ENCODE measurements at regions not wholly inside any gene's neighbourhood (a gene's known extent, or its start where the extent isn't known, plus 50 kb on each side); places are given as distances from the start of the nearest gene placed in this dataset.

DNA sequence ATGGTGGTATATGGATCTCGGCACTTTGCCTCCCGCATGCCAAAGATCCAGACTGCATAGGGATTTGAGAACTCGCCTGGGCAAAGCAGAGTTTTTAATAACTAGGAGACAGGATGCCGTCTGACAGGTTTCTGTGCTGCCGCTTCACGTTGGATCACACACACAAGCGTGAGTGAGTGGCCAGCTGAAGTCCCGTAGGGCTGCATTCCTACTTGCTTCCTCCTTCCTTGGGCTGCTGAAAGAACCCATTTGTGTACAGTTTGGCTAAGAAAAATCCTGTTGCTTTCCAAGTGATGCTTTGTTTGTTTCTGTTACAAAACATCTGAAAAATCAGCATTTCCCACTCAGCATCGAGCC is 604.3 kb upstream of the CFAP20DC start:
- Mint-ChIP-seq H3K4me3 (no peak overlapping the region), H3K36me3 (no peaks in the 10 kb centered on the region), H3K27ac (no peak overlapping the region), H3K27me3 (no peaks in the 10 kb centered on the region), H3K4me1 (no peaks in the 10 kb centered on the region), H3K9me3 (peaks cover 20 to 24% (median 22%) of the 10 kb centered on the region in 3 donors)
- POLR2A ChIA-PET = interaction anchor here in 1 of 2 donors (0.7 kb wide), 1 partner anchor 1024 kb away, joined by 3 read pairs; no protein-coding TSS in a partner anchor
- no peaks in the 10 kb centered on the region for H3K4me1 ChIP-seq (ENCODE audit: control insufficient read depth in 1 of 2, extremely low read depth in 1 of 2, insufficient read depth in 2 of 2, low read length in 2 of 2)
- H3K27ac ChIP-seq (ENCODE audit: low read length) = no peak overlapping the region
- CTCF ChIA-PET = no interaction called here
- WGBS (ENCODE audit: insufficient coverage) = 91% methylated on average over 9 of the region's 9 CpGs
- DNase-seq = no peak
- H3K4me3 ChIP-seq (ENCODE audit: control insufficient read depth in 1 of 2, extremely low read depth in 1 of 2, low read length in 1 of 2) = no peak overlapping the region
- H3K36me3 ChIP-seq (ENCODE audit: control insufficient read depth in 2 of 2, extremely low read depth in 1 of 2, insufficient read depth in 1 of 2, low read length in 1 of 2) = no peaks in the 10 kb centered on the region
- H3K27me3 ChIP-seq (replicated peaks in 1 of 2; ENCODE audit: control insufficient read depth in 2 of 2, extremely low read depth in 1 of 2, insufficient read depth in 2 of 2, low read length in 1 of 2) = no peaks in the 10 kb centered on the region
- ATAC-seq (replicated peaks in 1 of 4) = no peak
- H3K9me3 ChIP-seq = no peaks in the 10 kb centered on the region

DNA sequence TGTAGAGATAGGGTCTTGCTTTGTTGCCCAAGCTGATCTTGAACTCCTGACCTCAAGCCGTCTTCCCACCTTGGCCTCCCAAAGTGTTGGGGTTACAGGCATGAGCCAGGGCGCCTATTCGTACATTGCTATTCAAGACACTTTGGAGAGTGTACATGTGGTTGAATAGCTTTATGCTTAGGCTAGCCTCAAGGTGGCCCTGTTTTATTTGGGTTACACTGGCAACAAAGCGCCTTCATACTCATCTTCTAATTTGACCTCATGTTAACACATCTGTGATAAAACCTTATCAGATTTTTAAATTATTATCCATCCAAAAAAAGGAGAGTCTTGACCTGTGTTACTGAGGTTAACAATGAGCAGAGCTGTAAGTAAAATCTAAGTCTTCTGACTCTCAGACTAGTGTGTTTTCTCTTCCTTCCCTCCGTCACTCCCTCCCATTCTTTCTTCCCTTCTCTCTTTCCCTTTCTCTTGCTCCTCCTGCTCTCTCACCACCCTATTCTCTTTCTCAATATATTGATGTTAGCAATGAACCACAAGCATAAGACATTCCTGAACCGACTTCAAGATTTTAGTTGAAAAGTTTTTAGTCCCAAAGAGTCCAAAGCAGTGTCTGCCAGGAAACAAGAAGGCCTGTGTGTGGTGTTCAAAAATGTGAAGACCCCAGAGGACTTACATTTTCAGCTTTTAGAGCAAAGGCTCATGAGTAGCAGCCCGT is 603.7 kb upstream of the CFAP20DC start:
- Mint-ChIP-seq H3K27me3 (no peaks in the 10 kb centered on the region), H3K27ac (no peak overlapping the region)
- no peak for ATAC-seq (replicated peaks in 1 of 4)

DNA sequence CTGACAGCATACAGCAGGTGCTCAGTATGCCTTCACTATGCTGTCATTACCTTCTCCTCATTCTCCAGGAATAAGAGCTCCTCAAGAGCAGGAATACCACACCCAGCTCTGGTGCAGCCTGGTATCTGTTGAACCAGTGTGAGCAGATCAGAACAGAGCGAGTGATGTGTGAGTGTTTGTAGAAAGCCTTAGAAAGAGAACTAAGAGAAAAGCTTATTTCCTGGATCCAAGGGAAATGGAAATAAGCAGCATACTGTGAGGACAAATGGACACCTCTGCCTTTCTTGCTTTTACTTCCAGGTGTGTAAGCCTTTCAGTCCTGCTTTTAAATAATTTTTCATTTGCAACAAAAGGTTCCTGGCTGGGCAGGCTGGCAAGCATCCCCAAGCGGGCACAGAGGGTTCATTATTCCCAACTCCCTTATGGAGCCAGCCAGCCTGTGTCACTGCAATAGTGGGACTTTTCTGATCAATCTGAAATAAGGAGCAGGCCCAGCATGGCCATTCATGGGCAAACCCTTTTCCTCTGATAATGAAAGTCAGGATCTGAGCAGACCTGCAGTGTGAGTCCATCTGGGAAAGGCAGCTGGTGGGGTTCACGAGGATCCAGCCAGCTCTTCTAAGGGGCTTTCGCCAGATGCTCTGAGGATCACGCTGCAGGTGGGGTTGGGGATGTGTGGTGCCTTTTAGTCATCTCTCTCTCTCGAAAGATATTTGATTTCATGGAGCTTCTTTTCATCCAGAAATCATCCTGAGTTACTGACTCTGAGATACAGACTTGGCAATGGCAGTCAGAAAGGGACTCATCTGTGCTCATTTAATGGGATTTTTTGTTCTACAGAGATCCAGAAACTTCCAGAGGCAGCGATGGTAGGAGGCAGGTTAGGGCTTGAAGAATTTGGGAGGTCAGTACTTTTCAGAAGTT is 594.9 kb upstream of the CFAP20DC start:
- H3K4me3 ChIP-seq (ENCODE audit: control insufficient read depth in 1 of 2, extremely low read depth in 1 of 2, low read length in 1 of 2) = no peak overlapping the region
- ChIA-PET POLR2A (no interaction called here), CTCF (interaction anchor here in 1 of 2 donors (0.6 kb wide), 1 partner anchor 212 kb away, joined by 6 read pairs; no protein-coding TSS in a partner anchor)
- Mint-ChIP-seq H3K9me3 (peaks cover 9 to 20% (median 17%) of the 10 kb centered on the region in 3 donors), H3K4me3 (no peak overlapping the region), H3K36me3 (no peaks in the 10 kb centered on the region), H3K27me3 (peaks cover 7 to 14% of the 10 kb centered on the region in 2 donors), H3K4me1 (no peaks in the 10 kb centered on the region), H3K27ac (no peak overlapping the region)
- H3K36me3 ChIP-seq (ENCODE audit: control insufficient read depth in 2 of 2, extremely low read depth in 1 of 2, insufficient read depth in 1 of 2, low read length in 1 of 2) = no peaks in the 10 kb centered on the region
- H3K4me1 ChIP-seq (ENCODE audit: control insufficient read depth in 1 of 2, extremely low read depth in 1 of 2, insufficient read depth in 2 of 2, low read length in 2 of 2) = no peaks in the 10 kb centered on the region
- 79% methylated on average over 4 of the region's 7 CpGs for WGBS (ENCODE audit: insufficient coverage)
- H3K27ac ChIP-seq (ENCODE audit: low read length) = no peak overlapping the region
- peaks cover 0 to 4% of the 10 kb centered on the region in 2 experiments for H3K27me3 ChIP-seq (replicated peaks in 1 of 2; ENCODE audit: control insufficient read depth in 2 of 2, extremely low read depth in 1 of 2, insufficient read depth in 2 of 2, low read length in 1 of 2)
- ATAC-seq (replicated peaks in 1 of 4) = no peak
- H3K9me3 ChIP-seq = no peaks in the 10 kb centered on the region
- no peak for DNase-seq

More for the DNA sequence above, 603.7 kb upstream of the CFAP20DC start:
- no peak for DNase-seq
- no peaks in the 10 kb centered on the region for H3K36me3 Mint-ChIP-seq
- 95% methylated on average over 4 of the region's 7 CpGs for WGBS (ENCODE audit: insufficient coverage)
- CTCF ChIA-PET = no interaction called here
- peaks cover 23 to 27% (median 26%) of the 10 kb centered on the region in 3 donors for H3K9me3 Mint-ChIP-seq
- H3K4me3 Mint-ChIP-seq = no peak overlapping the region
- no peak overlapping the region for H3K4me3 ChIP-seq (ENCODE audit: control insufficient read depth in 1 of 2, extremely low read depth in 1 of 2, low read length in 1 of 2)
- no peaks in the 10 kb centered on the region for H3K36me3 ChIP-seq (ENCODE audit: control insufficient read depth in 2 of 2, extremely low read depth in 1 of 2, insufficient read depth in 1 of 2, low read length in 1 of 2)
- POLR2A ChIA-PET = no interaction called here
- no peaks in the 10 kb centered on the region for H3K9me3 ChIP-seq
- H3K4me1 ChIP-seq (ENCODE audit: control insufficient read depth in 1 of 2, extremely low read depth in 1 of 2, insufficient read depth in 2 of 2, low read length in 2 of 2) = no peaks in the 10 kb centered on the region
- H3K4me1 Mint-ChIP-seq = no peaks in the 10 kb centered on the region
- H3K27ac ChIP-seq (ENCODE audit: low read length) = no peak overlapping the region
- H3K27me3 ChIP-seq (replicated peaks in 1 of 2; ENCODE audit: control insufficient read depth in 2 of 2, extremely low read depth in 1 of 2, insufficient read depth in 2 of 2, low read length in 1 of 2) = no peaks in the 10 kb centered on the region

DNA sequence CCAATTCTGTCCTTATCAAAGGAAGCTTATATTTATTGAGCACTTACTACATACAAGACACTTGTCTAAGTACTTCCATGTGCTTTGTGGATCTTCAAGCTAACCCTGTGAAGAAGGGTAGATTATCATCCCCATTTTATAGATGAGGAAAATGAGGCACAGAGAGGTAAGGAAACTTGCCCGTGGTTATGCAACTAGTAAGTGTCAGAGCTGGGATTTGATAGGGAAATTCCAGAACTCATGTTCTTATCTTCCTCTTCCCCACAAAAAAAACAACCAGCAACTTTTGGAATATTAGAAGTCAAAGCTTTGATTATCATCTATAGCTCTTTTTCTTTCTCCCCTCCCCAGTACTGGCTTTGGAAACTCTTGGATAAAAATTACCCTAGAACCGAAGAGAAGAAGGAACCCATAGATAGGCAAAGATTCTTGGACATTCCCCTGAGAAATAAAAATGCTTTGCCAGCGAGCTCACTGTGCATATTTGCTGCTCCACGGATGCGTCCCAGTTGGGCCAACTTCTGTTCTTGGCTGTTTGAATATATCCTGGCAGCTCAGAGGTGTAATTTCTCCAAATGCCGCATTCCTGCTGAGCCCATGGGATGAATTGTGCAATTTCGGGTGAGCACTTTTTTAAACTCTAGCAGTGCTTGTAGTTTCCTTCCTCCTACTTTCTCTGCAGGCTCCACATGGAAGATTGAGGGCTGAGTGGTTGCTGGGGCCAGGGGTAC is 591.5 kb upstream of the CFAP20DC start:
- Mint-ChIP-seq H3K27me3 (peaks cover 7 to 14% of the 10 kb centered on the region in 2 donors), H3K27ac (no peak overlapping the region), H3K36me3 (no peaks in the 10 kb centered on the region), H3K4me3 (no peak overlapping the region), H3K4me1 (no peaks in the 10 kb centered on the region), H3K9me3 (no peaks in the 10 kb centered on the region)
- no peak for DNase-seq
- Histone ChIP-seq H3K4me1 (ENCODE audit: control insufficient read depth in 1 of 2, extremely low read depth in 1 of 2, insufficient read depth in 2 of 2, low read length in 2 of 2) (no peaks in the 10 kb centered on the region), H3K9me3 (no peaks in the 10 kb centered on the region), H3K27me3 (replicated peaks in 1 of 2; ENCODE audit: control insufficient read depth in 2 of 2, extremely low read depth in 1 of 2, insufficient read depth in 2 of 2, low read length in 1 of 2) (peaks cover 0 to 4% of the 10 kb centered on the region in 2 experiments), H3K27ac (ENCODE audit: low read length) (no peak overlapping the region), H3K36me3 (ENCODE audit: control insufficient read depth in 2 of 2, extremely low read depth in 1 of 2, insufficient read depth in 1 of 2, low read length in 1 of 2) (no peaks in the 10 kb centered on the region), H3K4me3 (ENCODE audit: control insufficient read depth in 1 of 2, extremely low read depth in 1 of 2, low read length in 1 of 2) (no peak overlapping the region)
- CTCF ChIA-PET = interaction anchor here in 1 of 2 donors (0.5 kb wide), 1 partner anchor 1556 kb away, joined by 3 read pairs; no protein-coding TSS in a partner anchor
- 79% methylated on average over 6 of the region's 7 CpGs for WGBS (ENCODE audit: insufficient coverage)
- no peak for ATAC-seq (replicated peaks in 1 of 4)
- POLR2A ChIA-PET = interaction anchor here (0.6 kb wide), 2 partner anchors 162 to 1137 kb away, joined by 3 to 10 read pairs; no protein-coding TSS in a partner anchor

DNA sequence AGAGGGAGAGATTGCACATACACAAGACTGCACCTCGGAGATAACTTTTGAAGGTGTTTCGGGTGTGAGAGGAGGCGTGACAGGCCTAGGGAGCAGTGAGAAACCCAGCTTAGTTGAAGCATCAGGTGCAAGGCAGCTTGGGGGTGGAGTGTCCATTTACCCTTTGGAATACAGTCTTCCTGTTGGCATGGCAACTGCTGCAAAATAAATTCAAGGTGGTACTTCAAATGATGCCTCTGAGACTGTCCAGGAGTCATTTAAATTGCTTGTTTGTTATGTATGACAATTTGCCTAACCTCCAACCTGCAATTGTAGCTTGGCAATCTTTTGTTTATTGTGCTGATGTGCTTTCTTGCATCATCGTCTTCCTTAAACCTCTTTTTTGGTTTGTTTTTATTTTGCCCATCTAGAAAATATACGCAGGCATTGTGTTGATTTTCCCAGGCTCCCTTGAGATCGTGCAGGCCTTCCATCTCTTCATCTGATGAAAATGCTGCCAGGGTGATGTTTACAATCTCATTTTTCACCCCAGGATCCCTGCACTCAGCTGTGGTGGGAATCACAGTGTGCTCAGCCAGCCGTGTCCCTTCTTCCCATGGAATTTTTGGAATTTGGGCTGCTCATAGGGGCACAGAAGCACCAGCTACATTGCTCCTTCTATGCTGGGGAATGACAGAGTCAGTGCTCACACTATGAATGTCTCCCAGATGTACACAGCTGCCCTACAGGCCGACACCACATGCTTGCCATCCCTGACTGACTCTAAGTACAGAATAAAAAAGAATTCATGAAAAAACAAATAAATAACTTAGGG is 583.1 kb upstream of the CFAP20DC start:
- Histone ChIP-seq H3K9me3 (no peaks in the 10 kb centered on the region), H3K36me3 (ENCODE audit: control insufficient read depth in 2 of 2, extremely low read depth in 1 of 2, insufficient read depth in 1 of 2, low read length in 1 of 2) (no peaks in the 10 kb centered on the region), H3K27ac (ENCODE audit: low read length) (no peak overlapping the region), H3K4me3 (ENCODE audit: control insufficient read depth in 1 of 2, extremely low read depth in 1 of 2, low read length in 1 of 2) (no peak overlapping the region), H3K27me3 (replicated peaks in 1 of 2; ENCODE audit: control insufficient read depth in 2 of 2, extremely low read depth in 1 of 2, insufficient read depth in 2 of 2, low read length in 1 of 2) (no peaks in the 10 kb centered on the region), H3K4me1 (ENCODE audit: control insufficient read depth in 1 of 2, extremely low read depth in 1 of 2, insufficient read depth in 2 of 2, low read length in 2 of 2) (no peaks in the 10 kb centered on the region)
- H3K4me1 Mint-ChIP-seq = no peaks in the 10 kb centered on the region
- no peak for DNase-seq
- no peak overlapping the region for H3K4me3 Mint-ChIP-seq
- H3K36me3 Mint-ChIP-seq = no peaks in the 10 kb centered on the region
- ATAC-seq (replicated peaks in 1 of 4) = no peak
- ChIA-PET CTCF (no interaction called here), POLR2A (no interaction called here)
- no peaks in the 10 kb centered on the region for H3K27me3 Mint-ChIP-seq
- no peak overlapping the region for H3K27ac Mint-ChIP-seq
- no peaks in the 10 kb centered on the region for H3K9me3 Mint-ChIP-seq
- WGBS (ENCODE audit: insufficient coverage) = 92% methylated on average over 7 of the region's 8 CpGs

DNA sequence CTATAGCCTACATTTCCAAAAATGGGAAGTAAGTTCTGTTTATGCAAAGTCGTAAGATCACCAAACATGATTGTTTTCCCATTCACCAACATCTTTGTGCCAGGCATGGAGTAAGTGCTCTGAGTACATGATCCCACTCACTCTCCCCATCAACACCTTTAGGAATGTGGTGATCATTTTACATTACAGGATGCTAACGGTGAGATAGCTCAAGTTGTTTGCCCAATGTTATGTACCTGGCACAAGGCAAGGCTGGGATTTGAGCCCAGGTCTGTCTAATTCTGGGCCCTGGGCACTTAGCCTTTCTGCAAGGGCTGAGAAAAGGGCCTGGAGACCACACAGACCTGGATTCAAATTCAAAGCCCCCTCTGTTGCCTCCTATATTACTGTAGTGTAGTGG is 581.7 kb upstream of the CFAP20DC start:
- no peak for DNase-seq
- CTCF ChIA-PET = no interaction called here
- POLR2A ChIA-PET = no interaction called here
- Histone ChIP-seq H3K9me3 (no peaks in the 10 kb centered on the region), H3K4me1 (ENCODE audit: control insufficient read depth in 1 of 2, extremely low read depth in 1 of 2, insufficient read depth in 2 of 2, low read length in 2 of 2) (no peaks in the 10 kb centered on the region), H3K27me3 (replicated peaks in 1 of 2; ENCODE audit: control insufficient read depth in 2 of 2, extremely low read depth in 1 of 2, insufficient read depth in 2 of 2, low read length in 1 of 2) (no peaks in the 10 kb centered on the region), H3K36me3 (ENCODE audit: control insufficient read depth in 2 of 2, extremely low read depth in 1 of 2, insufficient read depth in 1 of 2, low read length in 1 of 2) (no peaks in the 10 kb centered on the region), H3K27ac (ENCODE audit: low read length) (no peak overlapping the region), H3K4me3 (ENCODE audit: control insufficient read depth in 1 of 2, extremely low read depth in 1 of 2, low read length in 1 of 2) (no peak overlapping the region)
- H3K4me1 Mint-ChIP-seq = no peaks in the 10 kb centered on the region
- WGBS (ENCODE audit: insufficient coverage) = 100% methylated on average over 2 of the region's 2 CpGs
- H3K27me3 Mint-ChIP-seq = no peaks in the 10 kb centered on the region
- H3K9me3 Mint-ChIP-seq = no peaks in the 10 kb centered on the region
- no peak overlapping the region for H3K27ac Mint-ChIP-seq
- H3K36me3 Mint-ChIP-seq = no peaks in the 10 kb centered on the region
- no peak for ATAC-seq (replicated peaks in 1 of 4)
- no peak overlapping the region for H3K4me3 Mint-ChIP-seq
